ENCODE measurements at regions not wholly inside any gene's neighbourhood (a gene's known extent, or its start where the extent isn't known, plus 50 kb on each side); places are given as distances from the start of the nearest gene placed in this dataset.

GRCh38 chr5:77569409-77569808 is 69.1 kb downstream of the OTP start:
- TF ChIP-seq PHF8 (IDR thresholded peaks at IDR 0.05; ENCODE audit: borderline replicate concordance, low read depth) (no peak), CTCF (IDR thresholded peaks at IDR 0.05) (no peak), SMC3 (IDR thresholded peaks at IDR 0.05) (no peak), ELK1 (IDR thresholded peaks at IDR 0.05; ENCODE audit: low read depth, low read length) (no peak)

All from A549 (cell line).